BLaER1 treated with 17β-estradiol and CSF1 and Interleukin-3, amounts not matched to agents 10 nM and 100 nM (cell line): ENCODE measurements at regions not wholly inside any gene's neighbourhood (a gene's known extent, or its start where the extent isn't known, plus 50 kb on each side); places are given as distances from the start of the nearest gene placed in this dataset.
A peak's percentile ranks its signal among the peaks of the same experiment; 100 is the strongest.

Experiments used
- H3K27ac ChIP-seq, 11 experiments: shearing (Covaris generic); formaldehyde crosslinking; 2 replicates each; pipeline ENCODE4 v1.8.1; 2022
- H3K27me3 ChIP-seq, 11 experiments: shearing (Covaris generic); formaldehyde crosslinking; 2 replicates each; pipeline ENCODE4 v1.8.1; 2022
- H3K36me3 ChIP-seq, 11 experiments: shearing (Covaris generic); formaldehyde crosslinking; 2 replicates each; pipeline ENCODE4 v1.8.1; 2022
- H3K4me1 ChIP-seq, 10 experiments: shearing (Covaris generic); formaldehyde crosslinking; 2 replicates each; pipeline ENCODE4 v1.8.1; 2022
- H3K4me2 ChIP-seq, 11 experiments: shearing (Covaris generic); formaldehyde crosslinking; 2 replicates each; pipeline ENCODE4 v1.8.1; 2022
- H3K4me3 ChIP-seq, 10 experiments: shearing (Covaris generic); formaldehyde crosslinking; 2 replicates each; pipeline ENCODE4 v1.8.1; 2022
- H3K9ac ChIP-seq, 11 experiments: shearing (Covaris generic); formaldehyde crosslinking; 2 replicates each; pipeline ENCODE4 v1.8.1; 2022
- H3K9me3 ChIP-seq, 11 experiments: shearing (Covaris generic); formaldehyde crosslinking; replicated peaks in 1 of 11; 2 replicates each; pipeline ENCODE4 v1.8.1; 2022
- H4K20me1 ChIP-seq, 11 experiments: shearing (Covaris generic); formaldehyde crosslinking; 2 replicates each; pipeline ENCODE4 v1.8.1; 2022
- Cebpa-rat ChIP-seq, 11 experiments: shearing (Covaris generic); IDR thresholded peaks; 2 replicates each; pipeline ENCODE4 v1.8.1; 2022

GRCh38 chr3:167928381-167928780 is 167.3 kb downstream of the GOLIM4 start:
- peaks cover 0 to 12% (median 0%) of the 10 kb centered on the region in 10 experiments; a peak in 4 of 20 replicates for H3K4me1 ChIP-seq
- no peaks in the 10 kb centered on the region for H3K9me3 ChIP-seq
- TF ChIP-seq Cebpa-rat (IDR thresholded peaks at IDR 0.05) = no peak
- H3K27me3 ChIP-seq = peaks cover 0 to 17% (median 0%) of the 10 kb centered on the region in 11 experiments; a peak in 3 of 22 replicates
- H3K27ac ChIP-seq = no peak overlapping the region
- H3K4me3 ChIP-seq = no peak overlapping the region
- H3K36me3 ChIP-seq = no peaks in the 10 kb centered on the region
- no peaks in the 10 kb centered on the region for H4K20me1 ChIP-seq
- no peak overlapping the region for H3K4me2 ChIP-seq
- no peak overlapping the region for H3K9ac ChIP-seq

- Histone ChIP-seq H3K4me3 (no peak overlapping the region), H3K4me1 (peaks cover 0 to 15% (median 4%) of the 10 kb centered on the region in 10 experiments; a peak in 10 of 20 replicates), H3K27ac (no peak overlapping the region), H4K20me1 (no peaks in the 10 kb centered on the region), H3K9ac (no peak overlapping the region), H3K9me3 (no peaks in the 10 kb centered on the region), H3K4me2 (no peak overlapping the region), H3K27me3 (no peaks in the 10 kb centered on the region), H3K36me3 (no peaks in the 10 kb centered on the region)
- TF ChIP-seq Cebpa-rat (IDR thresholded peaks at IDR 0.05) = no peak
These were observed 175.0 kb downstream of the GOLIM4 start for GRCh38 chr3:167920747-167921146.

- Histone ChIP-seq H3K27ac (no peak overlapping the region), H3K9ac (no peak overlapping the region), H3K36me3 (no peaks in the 10 kb centered on the region), H4K20me1 (no peaks in the 10 kb centered on the region), H3K4me2 (no peak overlapping the region), H3K27me3 (no peaks in the 10 kb centered on the region), H3K4me3 (no peak overlapping the region), H3K4me1 (peaks cover 0 to 18% (median 6%) of the 10 kb centered on the region in 10 experiments; a peak in 10 of 20 replicates), H3K9me3 (no peaks in the 10 kb centered on the region)
- TF ChIP-seq Cebpa-rat (IDR thresholded peaks at IDR 0.05) = no peak
These were observed 176.1 kb downstream of the GOLIM4 start for GRCh38 chr3:167919590-167919989.

GRCh38 chr3:167918686-167919085 is 177.0 kb downstream of the GOLIM4 start:
- Histone ChIP-seq H3K27me3 (no peaks in the 10 kb centered on the region), H3K27ac (no peak overlapping the region), H3K36me3 (no peaks in the 10 kb centered on the region), H4K20me1 (no peaks in the 10 kb centered on the region), H3K4me3 (no peak overlapping the region), H3K4me1 (peaks cover 0 to 17% (median 8%) of the 10 kb centered on the region in 10 experiments; a peak in 13 of 20 replicates), H3K4me2 (no peak overlapping the region), H3K9ac (no peak overlapping the region), H3K9me3 (no peaks in the 10 kb centered on the region)
- no peak for TF ChIP-seq Cebpa-rat (IDR thresholded peaks at IDR 0.05)

GRCh38 chr3:167918008-167918596 is 177.6 kb downstream of the GOLIM4 start:
- Histone ChIP-seq H3K4me1 (peaks cover 0 to 23% (median 13%) of the 10 kb centered on the region in 10 experiments; a peak in 13 of 20 replicates), H3K4me3 (no peak overlapping the region), H4K20me1 (no peaks in the 10 kb centered on the region), H3K9ac (no peak overlapping the region), H3K36me3 (no peaks in the 10 kb centered on the region), H3K4me2 (no peak overlapping the region), H3K27me3 (no peaks in the 10 kb centered on the region), H3K27ac (no peak overlapping the region), H3K9me3 (no peaks in the 10 kb centered on the region)
- TF ChIP-seq Cebpa-rat (IDR thresholded peaks at IDR 0.05) = no peak

GRCh38 chr3:167913219-167913835 is 177.8 kb downstream of the SERPINI1 start:
- peak overlapping the region in 5 of 11 experiments; percentile 12 to 33 (median 21); a peak in 6 of 22 replicates for H3K27ac ChIP-seq
- H3K4me3 ChIP-seq = no peak overlapping the region
- TF ChIP-seq Cebpa-rat (IDR thresholded peaks at IDR 0.05) = peak in 1 of 11 experiments; percentile 34; a peak in 1 of 22 replicates

GRCh38 chr3:167909952-167910351 is 174.4 kb downstream of the SERPINI1 start:
- no peak for TF ChIP-seq Cebpa-rat (IDR thresholded peaks at IDR 0.05)
- Histone ChIP-seq H3K9ac (no peak overlapping the region), H3K27ac (no peak overlapping the region), H3K4me1 (peaks cover 0 to 34% (median 19%) of the 10 kb centered on the region in 10 experiments; a peak in 12 of 20 replicates), H3K36me3 (no peaks in the 10 kb centered on the region), H4K20me1 (no peaks in the 10 kb centered on the region), H3K4me2 (no peak overlapping the region), H3K4me3 (no peak overlapping the region), H3K27me3 (no peaks in the 10 kb centered on the region), H3K9me3 (no peaks in the 10 kb centered on the region)

More at GRCh38 chr3:167913219-167913835, 177.8 kb downstream of the SERPINI1 start:
- Histone ChIP-seq H3K27me3 (no peaks in the 10 kb centered on the region), H3K9ac (no peak overlapping the region), H3K9me3 (no peaks in the 10 kb centered on the region), H3K4me1 (peaks cover 0 to 38% (median 24%) of the 10 kb centered on the region in 10 experiments; a peak in 13 of 20 replicates), H4K20me1 (no peaks in the 10 kb centered on the region), H3K4me2 (peak overlapping the region in 8 of 11 experiments; percentile 15 to 78 (median 58); a peak in 15 of 22 replicates), H3K36me3 (no peaks in the 10 kb centered on the region)

GRCh38 chr3:167909504-167909896 is 174.0 kb downstream of the SERPINI1 start:
- Histone ChIP-seq H3K9me3 (no peaks in the 10 kb centered on the region), H3K4me1 (peaks cover 0 to 34% (median 19%) of the 10 kb centered on the region in 10 experiments; a peak in 12 of 20 replicates), H3K27me3 (no peaks in the 10 kb centered on the region), H3K9ac (no peak overlapping the region), H3K4me2 (no peak overlapping the region), H3K36me3 (no peaks in the 10 kb centered on the region), H3K27ac (no peak overlapping the region), H4K20me1 (no peaks in the 10 kb centered on the region), H3K4me3 (no peak overlapping the region)
- TF ChIP-seq Cebpa-rat (IDR thresholded peaks at IDR 0.05) = no peak

GRCh38 chr3:167908746-167909503 is 173.4 kb downstream of the SERPINI1 start:
- H3K27ac ChIP-seq = no peak overlapping the region
- TF ChIP-seq Cebpa-rat (IDR thresholded peaks at IDR 0.05) = no peak
- H4K20me1 ChIP-seq = no peaks in the 10 kb centered on the region

More at GRCh38 chr3:167908746-167909503, 173.4 kb downstream of the SERPINI1 start:
- H3K36me3 ChIP-seq = no peaks in the 10 kb centered on the region
- no peak overlapping the region for H3K9ac ChIP-seq
- H3K4me2 ChIP-seq = peak overlapping the region in 2 of 11 experiments; percentile 3 to 26; a peak in 2 of 22 replicates
- H3K4me3 ChIP-seq = no peak overlapping the region
- H3K27me3 ChIP-seq = no peaks in the 10 kb centered on the region
- H3K4me1 ChIP-seq = peaks cover 0 to 32% (median 19%) of the 10 kb centered on the region in 10 experiments; a peak in 12 of 20 replicates
- no peaks in the 10 kb centered on the region for H3K9me3 ChIP-seq
